Gastrocnemius medialis (tissue), 4 donors: ENCODE measurements at regions not wholly inside any gene's neighbourhood (a gene's known extent, or its start where the extent isn't known, plus 50 kb on each side); places are given as distances from the start of the nearest gene placed in this dataset.

Experiments
- ATAC-seq, 2 donors: fragments of 150-250 bp; one replicate each; pipeline ENCODE4 v1.9.1; 2016
- DNase-seq, 2 donors: peaks; one replicate each; pipeline ENCODE4 v3.0.0-alpha.2; 2019
- H3K27ac ChIP-seq, 4 donors: fragments of 200-600 bp; sonication (generic); 1 replicate in 1 of 4; 2 replicates in 3 of 4; pipeline ENCODE4 v1.5.1; 2016 to 2018; ENCODE audit warnings: mild to moderate bottlenecking in 2 of 4, moderate library complexity in 1 of 4
- H3K27me3 ChIP-seq, 3 donors: fragments of 200-600 bp; sonication (generic) in 2 of 3; 1 replicate in 1 of 3; 2 replicates in 2 of 3; pipeline versions ENCODE4 v1.5.1 to v1.6.0; 2016 to 2019; ENCODE audit warnings: mild to moderate bottlenecking in 1 of 3, moderate library complexity in 1 of 3
- H3K36me3 ChIP-seq, 2 donors: fragments of 200-600 bp; sonication (generic) in 1 of 2; one replicate each; pipeline ENCODE4 v1.5.1; 2017 to 2018
- H3K4me1 ChIP-seq, 2 donors: fragments of 200-600 bp; sonication (generic) in 1 of 2; one replicate each; pipeline ENCODE4 v1.5.1; 2016 to 2017; ENCODE audit warnings: mild to moderate bottlenecking in 2 of 2
- H3K4me3 ChIP-seq, 4 donors: fragments of 200-600 bp; sonication (generic) in 3 of 4; 1 replicate in 1 of 4; 2 replicates in 3 of 4; pipeline ENCODE4 v1.5.1; 2016 to 2019; ENCODE audit warnings: mild to moderate bottlenecking in 2 of 4
- H3K9me3 ChIP-seq, 3 donors: fragments of 200-600 bp; sonication (generic) in 2 of 3; 1 replicate in 1 of 3; 2 replicates in 2 of 3; pipeline ENCODE4 v1.5.1; 2016 to 2019
- CTCF ChIP-seq, 5 experiments: fragments of 450-650 bp in 3 of 5; fragments of 200-600 bp in 2 of 5; sonication (generic) in 2 of 5; IDR thresholded peaks in 4 of 5; conservative IDR thresholded peaks in 1 of 5; 1 replicate in 4 of 5; 2 replicates in 1 of 5; pipeline ENCODE4 v1.5.1; 2016 to 2019; ENCODE audit warnings: antibody characterized with exemption in 5 of 5, mild to moderate bottlenecking in 3 of 5, moderate library complexity in 3 of 5
- POLR2A ChIP-seq, 2 donors: fragments of 450-650 bp; IDR thresholded peaks; one replicate each; pipeline ENCODE4 v1.6.1; 2017; ENCODE audit warnings: antibody characterized with exemption in 2 of 2, mild to moderate bottlenecking in 2 of 2, moderate library complexity in 2 of 2
- in situ Hi-C, 4 donors: fragments of 200-750 bp; cut with MboI; loops; one replicate each; pipeline versions ENCODE4 v1.15.0 to v1.8.0; 2017; ENCODE audit warnings: low sequenced_read_pairs in 4 of 4
- intact Hi-C: fragments of 100-400 bp; cut with DNase I; formaldehyde crosslinking; loops from one replicate; pipeline ENCODE4 v1.15.1; 2023; ENCODE audit warnings: low total_unique reads

DNA sequence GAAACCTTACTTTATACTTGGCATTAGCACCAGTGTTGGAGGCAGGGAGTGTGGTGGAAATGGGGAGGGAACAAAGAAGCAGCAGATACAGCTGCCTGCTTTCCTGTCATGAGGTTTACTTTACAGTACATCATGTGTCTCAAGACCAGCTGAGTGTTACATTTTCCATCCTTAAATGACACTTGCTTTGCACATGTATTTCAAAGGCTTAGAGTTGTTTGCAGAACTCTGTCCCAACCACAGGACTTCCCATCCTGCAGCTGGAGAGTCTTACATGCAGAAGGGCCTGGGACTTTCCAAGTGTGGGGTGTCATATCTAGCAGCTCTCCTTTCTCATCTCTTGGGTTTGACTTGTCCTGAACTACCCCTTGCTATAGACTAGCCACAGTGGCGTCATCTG, 395.9 kb downstream of the DHX35 start:
- H3K4me3 ChIP-seq, result no peak overlapping the region
- H3K4me1 ChIP-seq, result peaks cover 25 to 46% of the 10 kb centered on the region in 2 donors
- TF ChIP-seq POLR2A (IDR thresholded peaks at IDR 0.05), result no peak
- no peak for TF ChIP-seq CTCF (IDR thresholded peaks at IDR 0.05 in 4 of 5, conservative IDR thresholded peaks at IDR 0.05 in 1 of 5)
- H3K27ac ChIP-seq, result peak overlapping the region in 2 of 4 donors; percentile 33 to 77
- H3K9me3 ChIP-seq, result no peaks in the 10 kb centered on the region
- intact Hi-C loops (no loop called here), in situ Hi-C loops (no loop called here)
- peak; percentile 63 to 75 for ATAC-seq
- H3K27me3 ChIP-seq, result no peaks in the 10 kb centered on the region
- H3K36me3 ChIP-seq, result no peaks in the 10 kb centered on the region
- peak; percentile 13 to 33 for DNase-seq

- intact Hi-C loops, result no loop called here
- no peaks in the 10 kb centered on the region for H3K9me3 ChIP-seq
- peak overlapping the region in 1 of 4 donors; percentile 77 for H3K27ac ChIP-seq
- H3K27me3 ChIP-seq, result no peaks in the 10 kb centered on the region
- DNase-seq, result no peak
- H3K4me1 ChIP-seq, result peaks cover 24 to 42% of the 10 kb centered on the region in 2 donors
- TF ChIP-seq POLR2A (IDR thresholded peaks at IDR 0.05) (no peak), CTCF (IDR thresholded peaks at IDR 0.05 in 4 of 5, conservative IDR thresholded peaks at IDR 0.05 in 1 of 5) (no peak)
- in situ Hi-C loops, result no loop called here
- no peak overlapping the region for H3K4me3 ChIP-seq
- peak; percentile 60 to 76 for ATAC-seq
- no peaks in the 10 kb centered on the region for H3K36me3 ChIP-seq
Observed at GRCh38 chr20:39356908-39357307, 394.8 kb downstream of the DHX35 start.

GRCh38 chr20:39349240-39349639, 387.1 kb downstream of the DHX35 start:
- H3K36me3 ChIP-seq, result no peaks in the 10 kb centered on the region
- no peak for TF ChIP-seq POLR2A (IDR thresholded peaks at IDR 0.05)
- no peak for TF ChIP-seq CTCF (IDR thresholded peaks at IDR 0.05 in 4 of 5, conservative IDR thresholded peaks at IDR 0.05 in 1 of 5)
- H3K27ac ChIP-seq, result no peak overlapping the region
- no peaks in the 10 kb centered on the region for H3K9me3 ChIP-seq
- ATAC-seq, result no peak
- in situ Hi-C loops, result no loop called here
- no peak for DNase-seq
- intact Hi-C loops, result no loop called here
- H3K4me1 ChIP-seq, result no peaks in the 10 kb centered on the region
- no peak overlapping the region for H3K4me3 ChIP-seq
- H3K27me3 ChIP-seq, result no peaks in the 10 kb centered on the region

DNA sequence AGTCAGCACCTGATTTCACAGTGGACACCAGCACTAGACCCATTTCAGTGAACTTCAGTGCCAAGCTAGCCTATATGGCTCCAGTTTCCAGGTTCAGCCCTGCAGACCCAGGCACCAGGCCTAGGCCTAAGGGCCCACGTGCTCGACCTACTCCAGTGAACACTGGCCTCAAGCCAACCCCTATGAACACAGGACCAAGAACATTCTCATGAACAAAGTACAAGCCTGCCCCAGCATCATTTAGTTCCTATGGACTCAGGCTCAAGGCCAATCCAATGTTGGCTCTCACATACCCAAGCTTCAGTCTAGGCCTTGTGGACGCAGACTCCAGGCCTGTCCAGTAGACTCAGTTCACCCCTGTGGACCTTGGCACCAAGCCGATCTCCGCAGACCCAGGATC, 385.5 kb downstream of the DHX35 start:
- no peak for ATAC-seq
- Histone ChIP-seq H3K27ac (no peak overlapping the region), H3K4me3 (no peak overlapping the region), H3K36me3 (no peaks in the 10 kb centered on the region), H3K27me3 (no peaks in the 10 kb centered on the region), H3K9me3 (no peaks in the 10 kb centered on the region), H3K4me1 (no peaks in the 10 kb centered on the region)
- in situ Hi-C loops (no loop called here), intact Hi-C loops (no loop called here)
- DNase-seq, result no peak
- TF ChIP-seq POLR2A (IDR thresholded peaks at IDR 0.05) (no peak), CTCF (IDR thresholded peaks at IDR 0.05 in 4 of 5, conservative IDR thresholded peaks at IDR 0.05 in 1 of 5) (no peak)

DNA sequence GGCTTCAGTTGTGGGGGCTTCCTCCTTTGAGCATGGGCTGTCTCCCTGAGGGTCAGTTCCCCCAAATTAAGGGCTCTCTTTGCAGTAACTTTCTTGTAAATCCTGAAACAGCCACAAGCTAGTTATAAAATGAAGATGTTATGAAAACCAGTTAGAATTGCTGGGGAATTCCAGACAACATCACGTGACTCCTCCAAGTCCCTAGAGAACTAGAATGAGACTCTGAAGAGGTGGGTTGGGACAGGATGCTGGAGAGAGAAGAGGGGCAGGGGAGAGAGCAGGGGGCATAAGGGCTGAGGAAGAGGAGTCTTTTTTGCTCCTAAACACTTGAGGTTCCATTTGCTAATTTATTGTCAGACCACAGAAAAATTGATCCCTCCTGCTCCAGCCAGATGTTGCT, 380.3 kb downstream of the DHX35 start:
- ATAC-seq (no peak), DNase-seq (no peak)
- in situ Hi-C loops, result no loop called here
- no peaks in the 10 kb centered on the region for H3K36me3 ChIP-seq
- TF ChIP-seq POLR2A (IDR thresholded peaks at IDR 0.05) (no peak), CTCF (IDR thresholded peaks at IDR 0.05 in 4 of 5, conservative IDR thresholded peaks at IDR 0.05 in 1 of 5) (no peak)
- no peak overlapping the region for H3K4me3 ChIP-seq
- no peaks in the 10 kb centered on the region for H3K4me1 ChIP-seq
- H3K27ac ChIP-seq, result no peak overlapping the region
- no peaks in the 10 kb centered on the region for H3K27me3 ChIP-seq
- no peaks in the 10 kb centered on the region for H3K9me3 ChIP-seq
- intact Hi-C loops, result no loop called here
